ENCODE measurements at regions not wholly inside any gene's neighbourhood (a gene's known extent, or its start where the extent isn't known, plus 50 kb on each side); places are given as distances from the start of the nearest gene placed in this dataset.

GRCh38 chr14:84555493-84555892 is 974.5 kb upstream of the FLRT2 start:
- TF ChIP-seq POLR2A (IDR thresholded peaks at IDR 0.05) (no peak), POLR2AphosphoS5 (IDR thresholded peaks at IDR 0.05; ENCODE audit: insufficient read depth in 1 of 2, low read depth in 1 of 2) (no peak)

Measured in vagina (tissue), 2 donors.